Transverse colon (tissue), 4 donors: ENCODE measurements at regions not wholly inside any gene's neighbourhood (a gene's known extent, or its start where the extent isn't known, plus 50 kb on each side); places are given as distances from the start of the nearest gene placed in this dataset.

Experiments used
- POLR2A ChIP-seq: fragments of 450-650 bp; IDR thresholded peaks from one replicate; pipeline ENCODE4 v1.6.1; 2016; ENCODE audit warnings: antibody characterized with exemption, mild to moderate bottlenecking, moderate library complexity
- POLR2AphosphoS5 ChIP-seq, 3 donors: sonication (generic); formaldehyde crosslinking; IDR thresholded peaks; one replicate each; pipeline ENCODE4 v1.6.1; 2016; ENCODE audit warnings: antibody characterized with exemption in 3 of 3
- TF ChIP-seq, protein P1 (sequence below), 5 experiments: fragments of 200-600 bp in 3 of 5; fragments of 450-650 bp in 2 of 5; sonication (generic) in 3 of 5; IDR thresholded peaks; 1 replicate in 2 of 5; 2 replicates in 3 of 5; pipeline ENCODE4 v1.5.1; 2016 to 2017; ENCODE audit warnings: antibody characterized with exemption in 5 of 5, inconsistent platforms in 3 of 5, mild to moderate bottlenecking in 2 of 5, moderate library complexity in 1 of 5

DNA sequence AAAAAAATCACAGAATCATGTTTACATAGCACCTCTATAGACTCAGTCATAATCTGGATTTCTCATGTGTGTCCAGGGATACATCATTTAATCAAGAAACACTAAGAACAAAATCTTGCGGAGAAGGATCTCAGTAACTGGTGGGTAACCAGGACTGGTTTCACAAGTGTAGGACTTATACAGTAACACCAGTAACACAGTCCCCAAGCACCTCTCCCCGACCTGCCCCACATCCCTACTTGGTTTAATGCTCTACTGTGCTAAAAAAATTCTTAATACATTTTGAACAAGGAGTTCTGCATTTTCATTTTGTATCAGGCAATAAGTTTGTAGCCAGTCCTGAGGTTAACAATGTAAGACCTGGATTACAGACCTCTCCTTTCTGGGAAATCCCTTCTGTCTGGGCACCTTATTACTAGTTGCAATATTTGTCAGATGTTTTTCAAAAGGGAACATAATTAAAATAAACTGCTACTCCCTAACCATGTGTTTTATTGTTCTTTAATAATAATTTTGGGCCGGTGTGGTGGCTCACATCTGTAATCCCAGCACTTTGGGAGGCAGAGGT, 57.6 kb upstream of the BBX start:
- TF ChIP-seq, protein P1, sequence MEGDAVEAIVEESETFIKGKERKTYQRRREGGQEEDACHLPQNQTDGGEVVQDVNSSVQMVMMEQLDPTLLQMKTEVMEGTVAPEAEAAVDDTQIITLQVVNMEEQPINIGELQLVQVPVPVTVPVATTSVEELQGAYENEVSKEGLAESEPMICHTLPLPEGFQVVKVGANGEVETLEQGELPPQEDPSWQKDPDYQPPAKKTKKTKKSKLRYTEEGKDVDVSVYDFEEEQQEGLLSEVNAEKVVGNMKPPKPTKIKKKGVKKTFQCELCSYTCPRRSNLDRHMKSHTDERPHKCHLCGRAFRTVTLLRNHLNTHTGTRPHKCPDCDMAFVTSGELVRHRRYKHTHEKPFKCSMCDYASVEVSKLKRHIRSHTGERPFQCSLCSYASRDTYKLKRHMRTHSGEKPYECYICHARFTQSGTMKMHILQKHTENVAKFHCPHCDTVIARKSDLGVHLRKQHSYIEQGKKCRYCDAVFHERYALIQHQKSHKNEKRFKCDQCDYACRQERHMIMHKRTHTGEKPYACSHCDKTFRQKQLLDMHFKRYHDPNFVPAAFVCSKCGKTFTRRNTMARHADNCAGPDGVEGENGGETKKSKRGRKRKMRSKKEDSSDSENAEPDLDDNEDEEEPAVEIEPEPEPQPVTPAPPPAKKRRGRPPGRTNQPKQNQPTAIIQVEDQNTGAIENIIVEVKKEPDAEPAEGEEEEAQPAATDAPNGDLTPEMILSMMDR (IDR thresholded peaks at IDR 0.05): no peak
- TF ChIP-seq POLR2A (no peak), POLR2AphosphoS5 (IDR thresholded peaks at IDR 0.05) (no peak)
